NB4 (cell line): ENCODE measurements at regions not wholly inside any gene's neighbourhood (a gene's known extent, or its start where the extent isn't known, plus 50 kb on each side); places are given as distances from the start of the nearest gene placed in this dataset.

ENCODE experiments used
- CTCF ChIP-seq: IDR thresholded peaks from one replicate; pipeline ENCODE4 v1.5.1; 2012; ENCODE audit warnings: low read depth, low read length
- MYC ChIP-seq: IDR thresholded peaks from 2 replicates; pipeline ENCODE4 v1.6.1; 2011; ENCODE audit warnings: low read depth, low read length
- POLR2A ChIP-seq: IDR thresholded peaks from 2 replicates; pipeline ENCODE4 v1.6.1; 2011; ENCODE audit warnings: mild to moderate bottlenecking; ENCODE audit not compliant: insufficient read length; ENCODE audit errors: extremely low read depth

GRCh38 chr1:188476606-188477005 lies 1647.9 kb downstream of the PLA2G4A start:
- TF ChIP-seq POLR2A = no peak
- TF ChIP-seq CTCF = no peak
- TF ChIP-seq MYC = no peak
